ENCODE measurements at regions not wholly inside any gene's neighbourhood (a gene's known extent, or its start where the extent isn't known, plus 50 kb on each side); places are given as distances from the start of the nearest gene placed in this dataset.

DNA sequence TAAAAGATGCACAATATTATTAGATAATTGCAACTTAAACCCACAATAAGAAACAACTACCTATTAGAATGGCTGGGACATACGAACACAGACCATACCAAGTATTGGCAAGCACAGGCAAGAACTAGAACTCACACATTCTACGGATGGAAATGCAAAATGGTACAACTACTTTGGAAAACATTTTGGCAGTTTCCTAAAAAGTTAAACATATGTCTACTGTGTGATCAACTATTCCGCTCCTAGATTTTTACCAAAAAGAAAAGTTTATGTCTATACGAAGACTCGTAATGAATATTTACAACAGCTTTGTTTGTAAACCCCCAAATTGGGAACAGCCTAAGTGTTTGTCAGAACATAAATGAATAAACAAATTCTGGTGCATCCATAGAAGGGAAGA lies 194.7 kb downstream of the FGFR2 start:
- Histone ChIP-seq H3K9me3 (replicated peaks) (no peaks in the 10 kb centered on the region), H3K27me3 (replicated peaks) (no peaks in the 10 kb centered on the region), H3K27ac (no peak overlapping the region), H3K36me3 (no peaks in the 10 kb centered on the region), H3K4me1 (replicated peaks) (no peaks in the 10 kb centered on the region), H3K4me3 (no peak overlapping the region)
- DNase-seq (ENCODE audit: low read depth in 1 of 2, low spot score in 2 of 2): no peak

DNA sequence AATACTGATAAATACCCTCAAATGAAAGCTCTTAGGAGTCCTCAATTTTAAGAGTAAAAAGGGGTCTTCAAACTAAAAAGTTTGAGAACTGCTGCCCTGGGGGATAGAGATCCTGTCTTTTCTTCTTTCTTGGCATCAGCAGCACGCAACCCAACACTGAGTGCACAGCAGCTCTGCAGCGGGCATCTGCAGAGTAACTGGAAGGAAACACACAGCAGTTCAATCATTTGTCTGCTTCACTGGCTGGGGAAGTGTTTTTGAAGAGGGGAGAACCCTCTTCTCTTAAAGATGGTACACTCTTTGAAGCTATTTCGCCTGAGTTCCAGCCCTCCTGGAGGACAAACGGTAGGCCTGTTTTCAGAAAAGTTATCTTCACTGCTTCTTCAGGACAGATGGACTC lies 193.6 kb downstream of the FGFR2 start:
- Histone ChIP-seq H3K27ac (no peak overlapping the region), H3K9me3 (replicated peaks) (no peaks in the 10 kb centered on the region), H3K27me3 (replicated peaks) (no peaks in the 10 kb centered on the region), H3K4me1 (replicated peaks) (no peaks in the 10 kb centered on the region), H3K4me3 (no peak overlapping the region), H3K36me3 (no peaks in the 10 kb centered on the region)
- no peak for DNase-seq (ENCODE audit: low read depth in 1 of 2, low spot score in 2 of 2)

DNA sequence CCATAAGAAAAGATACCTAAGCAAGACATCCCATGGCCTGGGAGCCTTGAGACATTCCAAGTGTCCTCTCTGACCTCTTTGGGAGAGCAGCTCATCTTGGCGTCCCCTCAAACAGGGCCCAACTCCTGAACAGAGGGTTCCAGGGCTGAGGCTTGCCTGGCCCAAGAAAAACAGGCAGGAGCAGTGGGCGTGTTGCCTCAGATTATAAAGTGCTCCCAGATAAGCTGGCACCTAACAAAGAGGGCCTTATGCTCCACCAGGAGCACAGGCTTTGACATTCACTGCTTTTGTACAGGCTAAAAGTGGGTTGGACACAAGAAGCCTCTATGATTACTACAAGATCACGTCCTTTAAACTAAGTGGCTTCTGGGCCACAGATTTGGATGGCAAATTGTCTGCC lies 193.1 kb downstream of the FGFR2 start:
- H3K27ac ChIP-seq: no peak overlapping the region
- no peak for DNase-seq (ENCODE audit: low read depth in 1 of 2, low spot score in 2 of 2)
- H3K4me1 ChIP-seq (replicated peaks): no peaks in the 10 kb centered on the region
- H3K9me3 ChIP-seq (replicated peaks): no peaks in the 10 kb centered on the region
- H3K27me3 ChIP-seq (replicated peaks): no peaks in the 10 kb centered on the region
- H3K36me3 ChIP-seq: no peaks in the 10 kb centered on the region
- H3K4me3 ChIP-seq: no peak overlapping the region

DNA sequence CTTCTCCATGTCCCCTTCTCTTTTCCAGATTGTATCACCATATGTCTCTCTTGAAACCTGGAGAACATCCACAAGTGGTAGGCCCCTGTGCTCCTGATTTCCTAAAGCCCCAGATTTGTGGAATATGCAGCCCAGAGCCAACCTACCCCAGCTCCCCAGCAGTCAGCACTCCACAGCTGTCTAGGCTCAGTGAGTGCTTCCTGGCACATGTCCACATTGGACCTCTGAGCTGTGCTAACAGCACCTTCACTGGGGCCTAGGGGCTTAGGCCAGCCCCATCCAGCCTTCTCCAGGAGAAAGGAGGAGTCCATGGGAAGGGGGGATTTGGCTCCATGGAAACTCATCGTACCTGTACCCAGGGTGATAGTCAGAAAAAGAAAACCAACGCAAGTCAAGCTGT lies 192.7 kb downstream of the FGFR2 start:
- no peak for DNase-seq (ENCODE audit: low read depth in 1 of 2, low spot score in 2 of 2)
- Histone ChIP-seq H3K9me3 (replicated peaks) (no peaks in the 10 kb centered on the region; the same call in 1 of the 2 replicates), H3K36me3 (no peaks in the 10 kb centered on the region), H3K27ac (no peak overlapping the region), H3K4me3 (no peak overlapping the region), H3K4me1 (replicated peaks) (no peaks in the 10 kb centered on the region), H3K27me3 (replicated peaks) (no peaks in the 10 kb centered on the region)

DNA sequence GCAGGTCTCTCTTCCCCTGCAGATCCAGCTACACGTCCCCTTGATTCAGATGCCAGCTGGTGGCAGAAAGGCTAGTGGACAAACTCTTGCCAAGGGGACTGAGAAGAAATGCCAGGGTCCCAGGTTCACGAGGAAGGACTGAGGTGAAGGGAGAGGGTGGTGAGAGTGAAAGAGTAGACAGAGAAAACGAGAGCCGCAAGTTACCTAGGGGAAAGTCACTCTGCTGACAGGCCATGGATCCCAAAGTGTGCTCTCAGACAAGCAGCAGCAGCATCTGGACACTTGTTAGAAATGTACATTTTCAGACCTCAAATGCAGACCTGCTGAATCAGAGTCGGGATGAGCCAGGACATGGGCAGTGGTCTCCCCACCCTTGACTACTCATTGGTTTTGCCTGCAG lies 192.3 kb downstream of the FGFR2 start:
- no peak for DNase-seq (ENCODE audit: low read depth in 1 of 2, low spot score in 2 of 2)
- Histone ChIP-seq H3K27me3 (replicated peaks) (no peaks in the 10 kb centered on the region), H3K9me3 (replicated peaks) (no peaks in the 10 kb centered on the region; the same call in 1 of the 2 replicates), H3K27ac (no peak overlapping the region), H3K4me3 (no peak overlapping the region), H3K4me1 (replicated peaks) (no peaks in the 10 kb centered on the region), H3K36me3 (no peaks in the 10 kb centered on the region)

DNA sequence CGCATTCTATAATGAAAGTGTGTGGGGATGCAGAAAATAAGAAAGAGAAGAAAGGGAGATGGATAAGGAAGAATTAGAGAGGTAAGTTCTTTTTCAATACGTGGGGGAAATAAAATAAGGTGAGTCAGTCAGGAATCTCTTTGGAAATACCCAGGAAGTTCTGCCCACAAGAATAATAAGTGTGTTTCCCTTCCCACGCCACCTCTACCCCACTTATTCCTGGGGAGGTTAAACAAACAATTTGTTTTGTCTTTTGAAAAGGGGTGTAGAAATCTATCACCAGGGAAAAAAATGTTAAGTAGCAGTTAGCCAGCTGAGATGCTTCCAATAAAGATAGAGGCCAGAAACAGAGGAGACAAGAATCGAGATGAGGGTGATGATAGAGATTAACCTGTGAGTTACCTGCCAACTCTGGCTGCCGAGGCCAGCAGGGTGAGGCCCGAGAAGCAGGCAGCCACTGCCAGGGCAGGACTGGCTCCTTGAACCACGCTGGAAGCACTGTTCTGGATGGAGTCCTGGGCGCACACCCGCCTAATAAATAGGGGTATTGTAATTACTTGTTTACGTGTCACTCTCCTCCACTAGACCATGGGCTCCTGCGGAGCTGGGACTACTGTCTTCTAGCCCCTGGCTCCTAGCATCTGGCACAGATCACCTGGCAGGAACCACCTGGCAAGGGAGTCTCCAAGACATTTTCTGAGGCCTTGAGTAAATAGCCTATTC lies 191.3 kb downstream of the FGFR2 start:
- Histone ChIP-seq H3K27me3 (replicated peaks) (no peaks in the 10 kb centered on the region), H3K36me3 (no peaks in the 10 kb centered on the region), H3K4me3 (no peak overlapping the region), H3K4me1 (replicated peaks) (no peaks in the 10 kb centered on the region), H3K27ac (no peak overlapping the region), H3K9me3 (replicated peaks) (no peaks in the 10 kb centered on the region; the same call in 1 of the 2 replicates)
- no peak for DNase-seq (ENCODE audit: low read depth in 1 of 2, low spot score in 2 of 2)

DNA sequence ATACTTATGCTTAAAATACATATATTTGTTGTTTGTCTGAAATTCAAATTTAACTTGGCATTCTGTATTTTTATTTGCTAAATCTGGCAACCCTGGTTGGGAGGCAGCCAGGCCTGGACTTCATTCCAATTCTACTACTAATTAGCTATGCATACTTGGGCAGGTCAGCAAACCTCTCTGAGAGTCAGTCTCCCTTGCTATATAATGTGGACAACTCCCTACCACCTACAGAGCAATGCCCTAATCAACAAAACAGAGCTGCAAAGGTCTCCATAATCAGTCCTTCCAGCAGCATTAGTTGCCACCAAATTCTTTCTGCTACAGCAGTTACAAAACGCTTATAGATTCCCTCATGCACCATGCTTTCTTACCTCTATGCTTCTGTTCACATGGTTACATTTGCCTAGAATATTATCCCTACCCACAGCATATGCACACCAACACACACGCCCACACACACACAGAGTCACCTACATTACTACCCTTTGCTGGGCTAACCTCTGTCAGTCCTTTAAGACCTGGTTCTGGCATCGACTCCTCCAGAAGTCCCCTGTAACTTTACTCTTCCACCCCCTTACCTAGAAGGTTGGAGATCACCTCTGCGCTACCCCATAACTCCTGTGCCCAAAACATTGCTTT lies 188.7 kb downstream of the FGFR2 start:
- H3K9me3 ChIP-seq (replicated peaks): peaks cover 8% of the 10 kb centered on the region; the same call in 1 of the 2 replicates
- H3K27ac ChIP-seq: no peak overlapping the region
- no peaks in the 10 kb centered on the region for H3K36me3 ChIP-seq

DNA sequence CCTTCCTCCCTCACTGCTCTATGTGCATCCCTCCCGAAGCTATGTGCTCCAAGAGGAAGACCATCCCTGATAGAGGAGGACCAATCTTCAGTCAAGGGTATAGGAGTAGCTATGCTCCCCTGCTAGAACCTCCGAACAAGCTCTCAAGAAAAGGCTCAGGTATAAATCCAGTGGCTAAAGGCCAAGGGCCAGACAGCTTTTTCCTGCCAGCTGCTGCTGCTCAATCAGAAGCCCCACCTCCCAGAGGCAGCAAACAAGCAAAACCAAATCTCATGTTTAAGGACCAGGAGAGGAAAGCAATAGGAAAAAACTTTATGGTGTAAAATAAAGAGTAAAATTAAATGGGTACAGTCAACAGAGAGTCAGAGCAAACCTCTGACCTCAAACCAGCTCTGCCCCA lies 187.2 kb downstream of the FGFR2 start:
- Histone ChIP-seq H3K9me3 (replicated peaks) (peaks cover 17% of the 10 kb centered on the region; the same call in 1 of the 2 replicates), H3K4me1 (replicated peaks) (no peaks in the 10 kb centered on the region), H3K27me3 (replicated peaks) (no peaks in the 10 kb centered on the region), H3K36me3 (no peaks in the 10 kb centered on the region), H3K27ac (no peak overlapping the region), H3K4me3 (no peak overlapping the region)
- no peak for DNase-seq (ENCODE audit: low read depth in 1 of 2, low spot score in 2 of 2)

More for the DNA sequence above, 188.7 kb downstream of the FGFR2 start:
- no peak overlapping the region for H3K4me3 ChIP-seq
- H3K27me3 ChIP-seq (replicated peaks): no peaks in the 10 kb centered on the region
- DNase-seq (ENCODE audit: low read depth in 1 of 2, low spot score in 2 of 2): no peak
- no peaks in the 10 kb centered on the region for H3K4me1 ChIP-seq (replicated peaks)

DNA sequence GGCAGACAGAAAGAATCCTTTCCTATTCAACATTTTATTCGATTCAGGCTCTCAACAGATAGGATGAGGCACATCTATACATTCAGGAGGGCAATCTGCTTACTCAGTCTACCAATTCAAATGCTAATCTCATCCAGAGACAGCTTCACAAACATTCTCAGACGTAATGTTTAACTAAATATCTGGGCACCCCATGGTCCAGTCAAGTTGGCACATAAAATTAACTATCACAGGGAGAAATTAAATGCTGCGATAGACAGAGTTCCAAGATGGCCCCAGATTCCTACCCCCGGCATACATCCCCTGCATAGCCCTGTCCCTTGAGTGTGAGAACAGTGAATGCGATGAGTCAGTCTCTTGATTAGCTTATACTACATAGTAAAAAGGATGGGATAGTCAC lies 184.3 kb downstream of the FGFR2 start:
- peaks cover 22% of the 10 kb centered on the region; the same call in 1 of the 2 replicates for H3K9me3 ChIP-seq (replicated peaks)
- no peaks in the 10 kb centered on the region for H3K27me3 ChIP-seq (replicated peaks)
- H3K4me1 ChIP-seq (replicated peaks): no peaks in the 10 kb centered on the region
- no peak overlapping the region for H3K27ac ChIP-seq
- no peak for DNase-seq (ENCODE audit: low read depth in 1 of 2, low spot score in 2 of 2)
- no peak overlapping the region for H3K4me3 ChIP-seq
- H3K36me3 ChIP-seq: no peaks in the 10 kb centered on the region

DNA sequence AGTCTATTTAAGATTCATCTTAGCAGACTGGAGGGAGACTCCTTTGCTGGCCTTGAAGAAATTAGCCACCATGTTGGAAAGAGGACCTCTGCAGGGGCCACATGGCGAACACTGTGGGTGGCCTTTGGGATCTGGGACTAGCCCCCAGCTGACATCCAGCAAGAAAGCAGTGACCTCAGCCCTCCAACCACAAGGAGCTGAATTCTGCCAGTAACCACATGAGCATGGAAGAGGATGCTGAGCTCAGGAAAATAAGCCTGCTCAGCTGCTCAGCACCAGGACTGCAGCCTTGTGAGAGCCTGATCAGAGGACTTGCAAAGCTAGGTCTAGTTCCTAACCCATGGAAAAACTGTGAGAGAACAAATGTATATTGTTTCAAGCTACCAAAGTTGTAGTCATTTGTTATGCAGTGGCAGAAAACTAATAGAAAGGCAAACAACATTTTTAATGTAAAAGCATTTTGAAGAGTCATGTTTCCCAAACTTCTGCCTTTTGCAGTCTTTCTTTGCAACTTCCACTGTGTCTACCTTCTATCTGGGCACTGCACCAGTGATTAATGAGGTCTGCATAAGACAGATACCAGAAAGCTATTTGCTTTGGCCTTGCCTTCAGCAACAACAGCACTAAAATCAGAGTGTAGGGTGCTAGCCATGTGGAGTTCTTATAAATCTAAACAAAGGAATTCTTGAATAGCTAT lies 183.7 kb downstream of the FGFR2 start:
- H3K4me1 ChIP-seq (replicated peaks): no peaks in the 10 kb centered on the region
- no peaks in the 10 kb centered on the region for H3K27me3 ChIP-seq (replicated peaks)
- no peak overlapping the region for H3K4me3 ChIP-seq
- H3K9me3 ChIP-seq (replicated peaks): peaks cover 22% of the 10 kb centered on the region; the same call in 1 of the 2 replicates
- H3K36me3 ChIP-seq: no peaks in the 10 kb centered on the region
- DNase-seq (ENCODE audit: low read depth in 1 of 2, low spot score in 2 of 2): no peak
- H3K27ac ChIP-seq: no peak overlapping the region

DNA sequence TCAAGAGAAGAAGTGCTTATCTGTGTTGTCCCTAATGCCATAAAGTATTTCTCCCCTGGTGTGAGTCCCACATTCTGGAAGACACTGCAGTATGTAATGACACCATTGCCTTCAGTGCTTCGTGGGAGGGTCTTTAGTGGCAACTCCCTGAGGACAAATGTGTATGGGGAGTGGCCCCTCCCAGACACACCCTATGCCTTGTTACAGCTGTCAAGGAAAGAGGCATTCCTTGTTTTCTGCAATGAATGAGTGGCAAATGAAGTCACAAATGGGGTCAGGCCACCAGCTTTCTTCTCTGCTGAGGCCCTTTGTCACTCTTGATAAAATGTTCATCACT lies 183.2 kb downstream of the FGFR2 start:
- no peaks in the 10 kb centered on the region for H3K36me3 ChIP-seq
- no peaks in the 10 kb centered on the region for H3K27me3 ChIP-seq (replicated peaks)
- peaks cover 22% of the 10 kb centered on the region; the same call in 1 of the 2 replicates for H3K9me3 ChIP-seq (replicated peaks)
- no peak overlapping the region for H3K4me3 ChIP-seq
- H3K27ac ChIP-seq: no peak overlapping the region
- DNase-seq (ENCODE audit: low read depth in 1 of 2, low spot score in 2 of 2): no peak
- no peaks in the 10 kb centered on the region for H3K4me1 ChIP-seq (replicated peaks)

DNA sequence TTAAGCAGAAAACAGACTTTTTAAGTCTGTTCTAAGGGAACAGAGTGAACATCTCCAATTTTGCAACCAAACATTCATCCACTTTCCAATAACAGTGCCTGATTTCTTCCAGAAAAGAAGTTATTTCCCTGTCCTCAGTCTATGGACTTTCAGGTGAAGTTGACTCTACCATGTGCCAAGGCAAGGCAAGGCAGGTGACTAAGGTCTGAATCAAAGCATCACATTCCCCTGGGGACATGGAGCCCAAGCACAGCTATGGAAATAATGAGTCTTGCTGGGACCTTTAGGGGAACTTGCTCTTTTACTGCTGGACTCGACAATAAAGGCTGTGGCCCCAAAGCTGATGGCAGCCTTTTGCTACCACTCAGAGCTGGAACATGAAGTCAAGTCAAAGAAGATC lies 182.2 kb downstream of the FGFR2 start:
- Histone ChIP-seq H3K27ac (no peak overlapping the region), H3K9me3 (replicated peaks) (peaks cover 22% of the 10 kb centered on the region; the same call in 1 of the 2 replicates), H3K4me1 (replicated peaks) (no peaks in the 10 kb centered on the region), H3K36me3 (no peaks in the 10 kb centered on the region), H3K4me3 (no peak overlapping the region), H3K27me3 (replicated peaks) (no peaks in the 10 kb centered on the region)
- no peak for DNase-seq (ENCODE audit: low read depth in 1 of 2, low spot score in 2 of 2)

DNA sequence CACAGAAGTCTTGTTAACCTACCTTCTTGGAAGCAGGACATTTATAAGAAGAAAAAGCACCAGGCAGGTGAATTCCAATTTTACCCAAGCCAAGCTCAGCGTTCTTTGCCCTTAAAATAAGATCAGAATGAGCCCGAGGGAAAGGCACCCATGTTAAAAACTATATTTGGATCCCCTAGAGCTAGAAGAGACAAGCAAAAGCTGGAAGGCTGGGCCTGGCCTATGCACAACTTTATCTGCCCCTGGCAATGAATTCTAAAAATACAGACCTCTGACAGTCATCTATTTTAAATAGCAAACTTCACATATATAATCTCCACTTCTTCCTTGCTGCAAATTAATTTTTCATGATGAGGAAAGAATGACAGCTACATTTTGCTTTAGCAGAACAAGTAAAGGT lies 180.9 kb downstream of the FGFR2 start:
- Histone ChIP-seq H3K9me3 (replicated peaks) (peaks cover 22% of the 10 kb centered on the region; the same call in 1 of the 2 replicates), H3K27ac (no peak overlapping the region), H3K36me3 (no peaks in the 10 kb centered on the region), H3K27me3 (replicated peaks) (no peaks in the 10 kb centered on the region), H3K4me1 (replicated peaks) (no peaks in the 10 kb centered on the region), H3K4me3 (no peak overlapping the region)
- no peak for DNase-seq (ENCODE audit: low read depth in 1 of 2, low spot score in 2 of 2)

DNA sequence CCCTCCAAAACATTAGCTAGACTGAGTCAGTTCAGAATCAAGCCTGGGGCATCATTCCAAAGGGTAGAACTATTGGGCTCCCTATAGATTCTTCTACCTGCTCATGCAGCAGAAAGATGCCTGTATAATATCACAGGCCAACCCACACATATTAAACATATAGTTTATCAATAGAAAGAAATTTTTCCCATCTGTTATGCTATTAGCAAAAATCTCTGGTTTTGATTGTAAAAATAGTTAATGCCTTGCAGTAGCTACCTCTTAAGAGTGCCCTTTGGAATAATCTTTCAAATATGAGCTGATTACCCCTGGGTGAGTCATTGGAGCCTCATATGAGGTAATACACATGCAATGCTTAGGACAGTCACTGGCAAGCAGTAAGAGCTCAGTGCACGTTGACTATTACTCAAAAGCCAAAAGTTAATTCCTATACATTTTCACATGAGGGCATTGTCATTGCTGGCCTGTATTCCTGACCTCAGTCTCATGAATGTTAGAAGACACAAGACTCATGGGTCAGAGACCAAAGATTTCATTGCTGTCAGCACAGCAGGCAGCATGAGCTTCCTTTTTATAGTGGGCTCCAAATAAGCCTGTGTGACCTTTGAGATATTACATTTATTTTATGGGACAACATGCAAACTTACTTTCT lies 180.0 kb downstream of the FGFR2 start:
- H3K4me1 ChIP-seq (replicated peaks): no peaks in the 10 kb centered on the region
- H3K36me3 ChIP-seq: no peaks in the 10 kb centered on the region
- H3K4me3 ChIP-seq: no peak overlapping the region
- no peaks in the 10 kb centered on the region for H3K27me3 ChIP-seq (replicated peaks)
- no peak overlapping the region for H3K27ac ChIP-seq
- DNase-seq (ENCODE audit: low read depth in 1 of 2, low spot score in 2 of 2): no peak
- peaks cover 18% of the 10 kb centered on the region; the same call in 1 of the 2 replicates for H3K9me3 ChIP-seq (replicated peaks)

Measured in SJSA1 (cell line).